ENCODE measurements at regions not wholly inside any gene's neighbourhood (a gene's known extent, or its start where the extent isn't known, plus 50 kb on each side); places are given as distances from the start of the nearest gene placed in this dataset.

GRCh38 chr16:54397838-54398237 lies 111.3 kb upstream of the IRX3 start:
- TF ChIP-seq, protein P1, sequence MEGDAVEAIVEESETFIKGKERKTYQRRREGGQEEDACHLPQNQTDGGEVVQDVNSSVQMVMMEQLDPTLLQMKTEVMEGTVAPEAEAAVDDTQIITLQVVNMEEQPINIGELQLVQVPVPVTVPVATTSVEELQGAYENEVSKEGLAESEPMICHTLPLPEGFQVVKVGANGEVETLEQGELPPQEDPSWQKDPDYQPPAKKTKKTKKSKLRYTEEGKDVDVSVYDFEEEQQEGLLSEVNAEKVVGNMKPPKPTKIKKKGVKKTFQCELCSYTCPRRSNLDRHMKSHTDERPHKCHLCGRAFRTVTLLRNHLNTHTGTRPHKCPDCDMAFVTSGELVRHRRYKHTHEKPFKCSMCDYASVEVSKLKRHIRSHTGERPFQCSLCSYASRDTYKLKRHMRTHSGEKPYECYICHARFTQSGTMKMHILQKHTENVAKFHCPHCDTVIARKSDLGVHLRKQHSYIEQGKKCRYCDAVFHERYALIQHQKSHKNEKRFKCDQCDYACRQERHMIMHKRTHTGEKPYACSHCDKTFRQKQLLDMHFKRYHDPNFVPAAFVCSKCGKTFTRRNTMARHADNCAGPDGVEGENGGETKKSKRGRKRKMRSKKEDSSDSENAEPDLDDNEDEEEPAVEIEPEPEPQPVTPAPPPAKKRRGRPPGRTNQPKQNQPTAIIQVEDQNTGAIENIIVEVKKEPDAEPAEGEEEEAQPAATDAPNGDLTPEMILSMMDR (IDR thresholded peaks at IDR 0.05; ENCODE audit: insufficient read depth, low read depth, low read length), result no peak
- Histone ChIP-seq H3K36me3 (ENCODE audit: control insufficient read depth, insufficient read depth, low read length) (no peaks in the 10 kb centered on the region), H3K27me3 (ENCODE audit: control insufficient read depth, insufficient read depth, low read length) (no peaks in the 10 kb centered on the region), H3K4me3 (ENCODE audit: low read depth, low read length) (no peak overlapping the region)
- no peak for DNase-seq (ENCODE audit: low read depth)
- POLR2A ChIA-PET, result no interaction called here
- CTCF ChIA-PET, result no interaction called here

GRCh38 chr16:54397190-54397835 lies 110.7 kb upstream of the IRX3 start:
- Histone ChIP-seq H3K36me3 (ENCODE audit: control insufficient read depth, insufficient read depth, low read length) (no peaks in the 10 kb centered on the region), H3K27me3 (ENCODE audit: control insufficient read depth, insufficient read depth, low read length) (no peaks in the 10 kb centered on the region), H3K4me3 (ENCODE audit: low read depth, low read length) (no peak overlapping the region)
- DNase-seq (ENCODE audit: low read depth), result no peak
- POLR2A ChIA-PET, result no interaction called here
- CTCF ChIA-PET, result no interaction called here
- TF ChIP-seq, protein P1 (IDR thresholded peaks at IDR 0.05; ENCODE audit: insufficient read depth, low read depth, low read length), result no peak

DNA sequence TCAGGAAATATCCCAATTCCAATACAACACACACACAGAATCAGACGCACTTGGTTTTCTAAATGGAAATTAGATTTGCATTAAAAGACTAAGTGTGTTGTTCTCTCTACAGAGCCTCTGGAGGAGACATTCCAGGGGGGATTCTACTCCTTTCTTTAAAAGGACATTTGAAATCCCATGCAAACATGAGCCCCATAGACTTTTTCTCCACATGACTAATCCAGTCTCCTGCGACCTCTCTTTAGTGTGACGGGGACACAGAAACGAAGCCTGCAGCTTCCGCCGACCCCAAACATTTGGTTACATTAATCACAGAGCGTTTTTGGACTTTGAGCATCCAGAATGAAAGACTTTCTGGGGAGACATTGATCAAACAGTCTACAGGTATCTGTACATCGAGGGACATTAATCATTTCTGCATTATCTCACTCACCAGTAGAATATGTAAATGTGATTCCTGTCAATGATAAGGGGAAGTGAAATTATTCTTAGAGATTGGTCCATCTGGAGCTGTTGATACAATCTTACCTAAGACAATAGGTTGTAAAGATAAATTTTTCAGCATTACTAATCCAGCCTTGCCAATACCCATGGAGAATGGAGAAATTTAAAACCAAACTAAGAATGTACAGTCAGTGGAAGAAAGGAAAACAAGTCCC lies 103.4 kb upstream of the IRX3 start:
- TF ChIP-seq, protein P1 (IDR thresholded peaks at IDR 0.05; ENCODE audit: insufficient read depth, low read depth, low read length), result no peak
- H3K36me3 ChIP-seq (ENCODE audit: control insufficient read depth, insufficient read depth, low read length), result no peaks in the 10 kb centered on the region
- DNase-seq (ENCODE audit: low read depth), result no peak
- H3K4me3 ChIP-seq (ENCODE audit: low read depth, low read length), result no peak overlapping the region
- POLR2A ChIA-PET, result interaction anchor here (0.7 kb wide), 1 partner anchor 12 kb away, joined by 3 read pairs; no protein-coding TSS in a partner anchor
- no peaks in the 10 kb centered on the region; the same call in 1 of the 2 replicates for H3K27me3 ChIP-seq (ENCODE audit: control insufficient read depth, insufficient read depth, low read length)
- CTCF ChIA-PET, result no interaction called here

- TF ChIP-seq, protein P1 (IDR thresholded peaks at IDR 0.05; ENCODE audit: insufficient read depth, low read depth, low read length), result no peak
- CTCF ChIA-PET, result no interaction called here
- no peak for DNase-seq (ENCODE audit: low read depth)
- Histone ChIP-seq H3K36me3 (ENCODE audit: control insufficient read depth, insufficient read depth, low read length) (no peaks in the 10 kb centered on the region), H3K4me3 (ENCODE audit: low read depth, low read length) (no peak overlapping the region), H3K27me3 (ENCODE audit: control insufficient read depth, insufficient read depth, low read length) (no peaks in the 10 kb centered on the region)
- POLR2A ChIA-PET, result no interaction called here
These were observed 98.6 kb upstream of the IRX3 start for GRCh38 chr16:54385141-54385540.

GRCh38 chr16:54381601-54382313 lies 95.2 kb upstream of the IRX3 start:
- TF ChIP-seq, protein P1 (IDR thresholded peaks at IDR 0.05; ENCODE audit: insufficient read depth, low read depth, low read length), result no peak
- POLR2A ChIA-PET, result no interaction called here
- CTCF ChIA-PET, result interaction anchor here (0.6 kb wide), 1 partner anchor 361 kb away, joined by 4 read pairs; no protein-coding TSS in a partner anchor
- no peak overlapping the region for H3K4me3 ChIP-seq (ENCODE audit: low read depth, low read length)
- DNase-seq (ENCODE audit: low read depth), result no peak
- no peaks in the 10 kb centered on the region; the same call in 1 of the 2 replicates for H3K27me3 ChIP-seq (ENCODE audit: control insufficient read depth, insufficient read depth, low read length)
- H3K36me3 ChIP-seq (ENCODE audit: control insufficient read depth, insufficient read depth, low read length), result no peaks in the 10 kb centered on the region

All from BJ (cell line).